MM.1S (cell line): ENCODE measurements at regions not wholly inside any gene's neighbourhood (a gene's known extent, or its start where the extent isn't known, plus 50 kb on each side); places are given as distances from the start of the nearest gene placed in this dataset.

Experiments
- EZH2 ChIP-seq: fragments of 300-600 bp; sonication (generic); optimal IDR thresholded peaks from 2 replicates; pipeline ENCODE3; 2017; ENCODE audit warnings: low read depth, mild to moderate bottlenecking, antibody characterized with exemption, low read length, mixed read lengths
- EZH2phosphoT487 ChIP-seq: fragments of 300-600 bp; sonication (generic); IDR thresholded peaks from 2 replicates; pipeline ENCODE4 v1.6.1; 2018; ENCODE audit warnings: antibody characterized with exemption, low read length
- TF ChIP-seq, protein P1 (sequence below): fragments of 300-600 bp; sonication (generic); IDR thresholded peaks from 2 replicates; pipeline ENCODE4 v1.5.1; 2016; ENCODE audit warnings: antibody characterized with exemption, low read length, mixed read lengths

DNA sequence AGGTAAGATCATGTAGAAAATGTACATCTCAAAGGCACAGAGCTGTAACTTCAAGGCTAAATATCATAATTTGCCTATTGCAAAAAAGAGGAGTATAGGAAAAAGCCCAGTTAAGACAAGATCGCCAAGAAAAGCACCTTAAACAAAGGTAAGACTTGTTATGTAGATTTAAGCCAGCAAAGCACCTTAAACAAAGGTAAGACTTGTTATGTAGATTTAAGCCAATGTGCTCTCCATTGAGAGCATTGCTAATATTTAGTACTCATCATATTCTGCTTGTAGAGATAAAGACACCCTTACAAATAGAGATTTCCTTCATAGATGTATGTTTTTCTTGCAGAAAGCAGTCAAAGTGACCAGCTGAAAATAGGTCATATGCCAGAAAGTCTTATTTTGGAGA is 115.8 kb downstream of the ADAM29 start:
- TF ChIP-seq, protein P1, sequence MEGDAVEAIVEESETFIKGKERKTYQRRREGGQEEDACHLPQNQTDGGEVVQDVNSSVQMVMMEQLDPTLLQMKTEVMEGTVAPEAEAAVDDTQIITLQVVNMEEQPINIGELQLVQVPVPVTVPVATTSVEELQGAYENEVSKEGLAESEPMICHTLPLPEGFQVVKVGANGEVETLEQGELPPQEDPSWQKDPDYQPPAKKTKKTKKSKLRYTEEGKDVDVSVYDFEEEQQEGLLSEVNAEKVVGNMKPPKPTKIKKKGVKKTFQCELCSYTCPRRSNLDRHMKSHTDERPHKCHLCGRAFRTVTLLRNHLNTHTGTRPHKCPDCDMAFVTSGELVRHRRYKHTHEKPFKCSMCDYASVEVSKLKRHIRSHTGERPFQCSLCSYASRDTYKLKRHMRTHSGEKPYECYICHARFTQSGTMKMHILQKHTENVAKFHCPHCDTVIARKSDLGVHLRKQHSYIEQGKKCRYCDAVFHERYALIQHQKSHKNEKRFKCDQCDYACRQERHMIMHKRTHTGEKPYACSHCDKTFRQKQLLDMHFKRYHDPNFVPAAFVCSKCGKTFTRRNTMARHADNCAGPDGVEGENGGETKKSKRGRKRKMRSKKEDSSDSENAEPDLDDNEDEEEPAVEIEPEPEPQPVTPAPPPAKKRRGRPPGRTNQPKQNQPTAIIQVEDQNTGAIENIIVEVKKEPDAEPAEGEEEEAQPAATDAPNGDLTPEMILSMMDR: no peak
- TF ChIP-seq EZH2: no peak
- TF ChIP-seq EZH2phosphoT487: no peak
